Stromal cell of bone marrow (primary cell): ENCODE measurements at regions not wholly inside any gene's neighbourhood (a gene's known extent, or its start where the extent isn't known, plus 50 kb on each side); places are given as distances from the start of the nearest gene placed in this dataset.

Experiments used
- DNase-seq: peaks from one replicate; pipeline ENCODE4 v3.0.0-alpha.2; 2012; ENCODE audit warnings: low read depth

DNA sequence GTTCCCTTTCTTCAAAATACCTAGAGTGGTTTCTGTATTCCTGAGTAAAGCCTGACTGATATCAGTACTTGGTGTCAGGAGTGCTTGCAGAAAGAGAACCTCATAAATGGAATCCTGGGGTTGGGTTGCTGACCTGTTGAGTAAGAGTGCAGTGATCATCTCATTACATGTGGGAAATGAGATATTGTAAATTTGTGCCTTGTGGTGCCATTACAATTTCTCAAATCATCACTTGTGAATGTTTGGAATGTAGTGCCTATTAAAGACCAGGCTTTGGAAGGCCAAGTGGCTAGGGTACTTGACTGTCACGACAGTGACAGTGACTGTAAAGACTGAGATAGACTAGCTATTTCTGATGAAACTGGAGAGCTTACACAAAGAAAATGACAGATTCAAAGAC lies 176.7 kb upstream of the CTTNBP2NL start:
- DNase-seq: no peak

DNA sequence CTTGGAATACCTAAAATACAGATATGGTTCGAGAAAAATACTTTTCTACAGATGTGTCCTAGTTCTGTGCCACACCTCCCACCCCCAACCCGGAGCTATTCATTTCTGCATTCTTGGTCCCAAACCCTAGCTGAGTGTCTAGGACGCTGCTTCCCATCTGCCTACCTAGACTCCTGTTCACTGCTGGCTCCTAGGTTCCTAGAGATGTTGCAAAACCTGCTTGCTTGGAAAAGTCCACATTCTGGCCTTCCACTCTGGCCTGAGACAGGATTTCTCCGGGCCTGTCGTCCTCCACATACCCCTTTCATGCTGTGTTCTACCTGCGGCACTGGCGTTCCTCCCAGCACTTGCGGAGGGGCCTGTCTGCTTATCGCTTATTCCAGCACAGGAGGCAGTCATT lies 165.8 kb upstream of the CTTNBP2NL start:
- DNase-seq: no peak

DNA sequence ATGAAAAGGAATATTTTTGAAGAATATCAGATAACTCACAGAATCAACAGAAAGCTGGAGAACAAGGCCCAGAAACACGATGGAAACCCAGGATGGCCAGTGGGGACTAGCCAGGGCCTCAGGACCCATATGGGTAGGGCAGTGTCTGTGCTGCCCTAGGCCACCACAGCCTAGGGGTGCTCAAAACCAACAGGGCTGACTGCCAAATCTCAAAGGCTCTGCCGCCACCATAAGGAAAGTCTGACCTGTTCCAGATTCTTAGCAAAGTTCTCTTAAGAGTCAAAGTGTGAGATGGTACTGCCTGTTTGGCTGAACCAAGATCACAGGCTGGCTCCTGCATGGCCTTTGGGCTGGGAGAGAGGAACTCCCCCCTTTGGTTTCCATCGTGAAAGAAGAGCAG lies 164.7 kb upstream of the CTTNBP2NL start:
- no peak for DNase-seq

DNA sequence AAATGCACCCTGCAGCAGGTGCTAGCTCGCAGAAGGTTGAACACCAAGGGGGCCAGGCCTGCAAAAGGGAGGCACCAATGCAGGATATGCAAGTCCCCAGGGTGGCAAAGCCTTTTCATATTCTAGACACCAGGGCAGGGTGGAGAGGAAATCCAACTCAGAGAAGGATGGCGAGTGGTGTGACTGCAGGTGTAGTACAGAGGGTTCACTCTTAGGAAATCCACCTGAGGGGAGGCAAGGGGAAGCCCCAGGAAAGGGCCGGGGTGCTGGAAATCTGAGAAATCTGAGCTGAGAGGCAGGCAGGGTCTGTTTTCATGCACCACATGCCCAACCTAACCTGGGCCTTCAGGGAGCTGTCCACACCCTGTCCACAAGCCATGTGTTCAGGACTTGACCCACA lies 163.2 kb upstream of the CTTNBP2NL start:
- DNase-seq: no peak

DNA sequence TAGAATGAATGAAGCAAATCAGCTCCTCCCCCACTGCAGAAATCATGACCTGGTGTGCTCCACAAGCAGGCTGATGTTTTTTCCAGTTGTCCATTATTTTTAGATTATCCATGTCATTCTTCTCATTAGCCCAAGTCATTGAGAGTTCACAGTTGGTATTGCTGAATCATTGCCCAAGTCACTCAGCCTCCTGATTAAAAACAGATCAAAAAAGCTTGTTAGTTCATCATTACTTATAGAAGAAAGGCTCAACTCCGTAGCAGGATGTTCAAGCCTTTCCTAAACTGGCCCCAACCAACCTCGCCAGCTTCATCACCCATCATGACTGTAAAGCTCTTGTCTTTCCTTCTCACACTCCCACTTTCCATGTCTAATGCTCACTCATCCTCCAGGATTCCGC lies 161.3 kb upstream of the CTTNBP2NL start:
- DNase-seq: no peak

DNA sequence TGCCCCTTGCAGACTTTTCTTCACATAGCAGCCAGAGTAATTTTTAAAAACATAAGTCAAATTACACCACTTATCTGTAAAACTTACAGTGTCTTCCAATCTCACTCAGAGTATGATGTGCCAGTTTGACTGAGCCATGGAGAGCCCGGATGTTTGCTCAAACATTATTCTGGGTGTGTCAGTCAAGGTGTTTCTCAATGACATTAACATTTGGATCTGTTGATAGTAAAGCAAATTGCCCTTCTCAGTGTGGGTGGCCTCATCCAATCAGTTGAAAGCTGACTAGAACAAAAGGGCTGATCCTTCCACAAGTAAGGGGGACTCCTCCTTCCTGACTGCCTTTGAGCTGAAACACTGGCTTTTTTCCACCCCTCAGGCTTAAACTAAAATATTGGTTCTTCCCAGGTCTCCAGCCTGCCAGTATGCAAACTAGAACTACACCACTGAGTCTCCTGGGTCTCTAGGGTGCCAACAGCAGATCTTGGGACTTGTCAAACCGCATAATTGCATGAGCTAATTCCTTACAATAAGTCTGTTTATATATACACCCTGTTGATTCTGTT lies 157.9 kb upstream of the CTTNBP2NL start:
- DNase-seq: no peak

DNA sequence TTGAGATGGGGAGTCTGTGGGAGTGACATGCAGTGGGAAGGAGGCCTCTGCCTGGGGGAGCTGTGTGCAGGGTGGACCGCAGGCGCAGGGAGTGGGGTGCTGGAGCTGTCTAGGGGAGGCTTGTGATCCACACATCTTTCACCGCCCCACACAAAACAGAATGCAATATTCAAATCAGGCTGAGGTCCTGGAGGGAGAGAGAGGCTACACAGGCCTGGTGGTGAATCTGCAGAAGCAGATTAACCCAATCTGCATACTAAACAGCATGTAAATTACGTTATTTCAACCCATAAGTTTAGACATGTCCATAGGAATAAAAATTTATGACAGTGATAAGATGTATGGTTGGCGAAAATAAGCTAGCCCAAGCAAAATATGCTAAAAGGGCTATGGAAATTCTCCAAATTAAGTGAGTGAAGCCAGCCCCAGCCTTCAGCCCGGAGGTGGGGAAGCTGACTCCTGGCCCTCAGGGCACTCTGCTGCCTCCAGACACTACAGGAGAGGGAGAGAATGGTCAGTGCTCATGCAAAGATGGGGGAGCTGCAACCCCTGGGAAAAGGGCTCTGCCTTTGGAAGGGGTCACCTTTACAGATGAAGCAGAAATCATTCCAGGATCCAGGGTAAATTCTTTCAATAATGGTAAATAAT lies 156.2 kb upstream of the CTTNBP2NL start:
- no peak for DNase-seq

DNA sequence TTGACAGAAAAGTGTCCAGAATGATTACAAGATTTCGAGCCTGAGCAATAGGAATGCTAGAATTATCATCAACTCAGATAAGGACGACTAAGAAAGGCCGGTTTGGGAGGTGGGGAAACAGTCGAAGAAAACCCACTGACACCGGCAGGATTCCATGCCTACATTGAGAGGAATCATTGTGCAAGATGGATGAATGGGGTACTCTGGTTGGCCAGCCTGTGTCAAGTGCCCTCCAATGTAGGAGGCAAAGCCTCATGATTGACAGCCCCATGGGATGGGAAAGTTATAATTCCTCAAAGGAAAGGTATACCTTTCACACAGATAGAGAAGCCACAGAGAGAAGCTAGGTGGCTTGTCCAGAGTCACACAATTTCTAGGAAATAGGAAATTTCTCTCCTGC lies 153.5 kb upstream of the CTTNBP2NL start:
- no peak for DNase-seq

DNA sequence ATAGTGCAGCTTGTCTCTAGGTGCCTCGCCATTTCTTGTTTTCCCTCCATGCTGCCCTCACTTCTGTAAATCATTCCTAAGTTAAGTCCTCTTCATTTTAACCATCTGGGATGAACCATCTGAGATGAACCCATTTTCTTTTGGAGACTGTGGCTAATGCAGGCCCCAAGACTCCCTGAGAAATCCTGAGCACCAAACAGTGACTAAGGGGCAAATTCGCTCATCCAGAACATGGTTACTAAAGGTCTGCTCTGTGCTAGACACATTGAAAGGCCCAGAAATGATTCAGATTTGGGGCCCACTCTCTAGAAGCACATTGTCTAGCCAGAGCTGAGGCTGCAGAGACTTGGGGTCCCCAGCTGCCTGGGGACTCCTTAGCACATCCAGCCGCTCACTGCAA lies 151.9 kb upstream of the CTTNBP2NL start:
- no peak for DNase-seq

DNA sequence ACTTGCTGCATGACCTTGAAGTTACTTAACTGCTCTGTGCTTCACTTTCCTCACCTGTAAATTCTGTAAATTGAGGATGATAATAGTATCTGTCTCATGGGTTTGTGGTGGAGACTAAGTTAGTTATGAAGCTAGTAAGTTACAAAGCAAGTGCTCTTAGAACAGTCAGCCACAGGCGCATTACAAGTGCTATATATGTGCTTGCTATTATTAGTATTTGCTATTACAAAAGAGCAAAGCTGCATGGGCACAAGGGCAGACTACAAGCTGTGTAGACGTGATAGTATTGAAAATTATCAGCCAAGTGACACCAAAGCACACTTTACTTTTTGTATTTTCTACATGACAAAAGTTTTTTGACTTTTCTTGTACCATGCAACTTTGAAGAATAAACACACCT lies 150.9 kb upstream of the CTTNBP2NL start:
- no peak for DNase-seq

DNA sequence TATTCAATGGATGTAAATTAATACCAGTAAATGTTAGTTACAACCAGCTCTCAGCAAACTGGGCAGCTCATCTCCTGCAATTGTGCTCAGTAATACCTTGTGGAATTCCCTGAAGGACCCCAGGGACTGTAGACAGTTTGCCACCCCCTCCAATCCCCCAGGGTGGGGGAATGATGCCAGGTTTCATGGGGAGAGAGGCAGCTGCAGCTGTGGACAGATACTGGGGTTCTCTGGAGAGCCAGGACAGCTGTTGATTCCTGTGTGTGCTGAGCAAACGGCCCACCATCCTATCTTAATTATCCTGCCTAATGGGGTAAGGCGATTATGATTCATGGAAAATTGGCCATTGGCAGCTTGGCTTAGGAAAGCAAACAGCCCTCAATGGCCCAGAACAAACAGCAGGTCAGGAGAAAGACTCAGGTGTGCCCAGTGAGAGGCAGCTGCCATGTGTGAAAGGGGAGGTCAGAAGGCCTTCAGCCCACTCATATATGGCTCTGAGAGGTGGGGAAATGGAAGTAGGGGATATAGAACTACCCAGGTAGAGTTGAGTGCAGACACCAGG lies 148.9 kb upstream of the CTTNBP2NL start:
- DNase-seq: no peak

DNA sequence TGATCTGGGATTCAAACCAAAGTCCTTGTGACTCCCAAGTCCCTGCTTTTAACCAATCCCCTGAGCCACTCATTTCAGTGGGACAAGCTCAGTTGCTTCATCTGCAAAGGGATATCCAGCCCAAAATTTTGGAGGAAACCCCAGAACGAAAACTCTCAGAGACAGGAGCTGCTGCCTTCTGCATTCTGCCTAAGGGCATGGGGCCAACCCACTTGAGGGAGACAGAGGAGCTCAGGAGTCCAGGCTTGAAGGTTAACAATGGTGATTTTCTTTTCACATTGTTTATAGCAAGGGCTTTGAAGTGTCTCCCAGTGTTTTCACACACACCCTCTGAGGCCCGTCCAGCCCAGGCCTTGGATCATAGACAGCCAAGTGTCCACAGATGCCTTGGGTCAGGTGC lies 148.1 kb upstream of the CTTNBP2NL start:
- DNase-seq: no peak

DNA sequence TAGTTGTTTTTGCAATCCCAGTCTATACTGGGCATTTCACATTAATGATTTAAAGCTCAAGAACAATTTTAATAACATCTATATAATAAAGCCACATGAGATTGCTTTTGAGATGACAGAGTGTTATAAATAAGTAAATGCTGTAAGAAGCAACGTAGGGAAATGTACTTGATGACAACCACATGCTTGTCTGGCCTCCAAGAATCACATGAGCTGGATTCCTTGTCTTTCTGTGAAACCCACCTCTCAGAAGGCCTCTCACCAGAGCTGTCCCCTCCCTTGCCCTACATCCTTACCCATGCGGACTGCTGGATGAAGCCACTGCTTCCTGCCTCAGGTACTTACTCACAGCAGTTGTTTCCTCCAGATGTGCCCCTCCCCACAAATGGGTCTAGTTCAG lies 145.1 kb upstream of the CTTNBP2NL start:
- DNase-seq: no peak

DNA sequence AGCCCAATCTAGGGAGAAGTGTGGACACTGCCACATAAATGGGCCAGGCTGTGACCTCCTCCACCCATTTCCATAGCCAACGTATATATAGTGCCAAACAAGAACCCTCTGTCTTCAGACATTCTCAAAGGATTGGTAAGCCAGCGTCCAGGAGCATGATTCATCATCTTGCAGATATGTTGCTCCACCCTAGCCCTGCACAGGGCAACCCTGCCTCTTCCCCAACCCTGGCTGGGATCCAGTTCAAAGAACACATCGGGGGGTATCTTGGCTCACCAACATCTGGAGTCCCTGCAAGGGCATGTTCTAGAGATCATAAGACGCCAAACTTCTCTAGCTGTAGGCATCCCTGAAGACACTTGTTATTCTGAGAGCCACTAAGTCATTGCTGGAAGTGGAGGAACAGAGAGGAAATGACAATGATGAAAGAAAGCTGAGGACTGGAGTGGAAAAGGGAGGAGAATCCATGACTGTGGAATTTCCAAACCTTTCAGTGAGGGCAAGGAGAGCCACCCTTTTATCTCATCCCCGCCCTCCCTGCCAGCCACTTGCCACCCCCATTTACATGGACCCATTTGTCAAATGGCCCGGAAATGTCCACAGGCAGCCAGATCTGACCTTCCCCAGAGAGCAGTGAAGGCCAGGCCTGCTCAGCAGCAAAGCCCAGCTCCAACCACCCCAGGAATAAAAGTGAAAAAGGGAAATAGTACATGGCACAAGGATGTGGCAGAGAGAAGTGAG lies 144.1 kb upstream of the CTTNBP2NL start:
- peak; percentile 23 for DNase-seq

DNA sequence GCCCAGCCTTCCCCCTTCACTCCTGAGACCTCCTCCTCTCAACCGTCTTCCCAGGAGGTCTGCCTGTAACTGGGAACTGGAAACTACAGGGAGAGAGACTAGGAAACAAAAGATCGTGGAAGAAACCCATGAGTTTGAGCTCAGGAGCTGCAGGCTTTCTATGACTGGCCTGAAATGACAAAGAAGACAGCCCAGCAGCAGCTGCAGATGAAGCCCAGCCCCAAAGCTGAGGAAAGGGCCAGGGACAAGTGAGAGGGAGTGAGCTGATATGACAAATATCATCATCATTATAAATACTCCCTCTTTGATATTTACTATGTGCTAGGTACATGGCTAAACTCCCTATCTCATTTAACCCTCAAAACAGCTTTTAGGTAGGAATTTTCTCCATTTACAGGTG lies 142.6 kb upstream of the CTTNBP2NL start:
- no peak for DNase-seq

DNA sequence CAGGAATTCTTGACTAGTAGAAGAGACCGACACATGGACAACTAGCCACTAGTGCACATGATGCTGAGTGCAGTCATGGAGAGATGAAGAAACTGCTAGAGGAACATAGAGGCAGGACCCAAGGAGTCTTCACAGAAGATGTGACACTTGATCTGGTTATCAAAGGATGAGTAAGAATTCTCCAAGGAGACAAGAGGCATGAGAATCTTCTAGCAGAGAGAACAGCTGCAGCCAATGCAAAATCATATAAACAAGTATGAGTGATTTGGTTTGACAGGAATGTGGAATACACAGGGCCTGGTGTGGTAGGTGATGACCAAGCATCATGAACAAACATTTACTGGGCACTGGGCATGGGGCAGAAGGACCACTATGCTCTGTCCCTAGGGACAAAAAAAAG lies 140.9 kb upstream of the CTTNBP2NL start:
- peak; percentile 24 for DNase-seq

DNA sequence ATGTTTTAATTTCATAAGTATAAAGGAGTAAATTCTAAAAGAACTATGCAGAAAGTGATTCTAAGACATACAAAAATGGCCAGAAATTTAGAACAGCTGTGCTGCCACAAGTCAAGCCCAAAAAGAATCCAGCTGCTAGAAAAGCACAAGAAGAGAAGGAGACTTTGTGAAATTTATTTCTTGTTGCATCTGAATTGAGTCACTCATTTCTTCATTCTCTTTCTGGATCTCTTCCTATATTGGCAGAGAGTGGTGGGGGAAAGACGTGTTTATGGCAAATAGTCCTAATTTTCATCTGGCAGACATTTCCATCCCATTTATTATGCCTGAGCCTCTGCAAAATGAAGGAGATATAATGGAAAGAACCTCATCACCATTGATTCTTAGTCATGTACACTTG lies 139.6 kb upstream of the CTTNBP2NL start:
- no peak for DNase-seq

DNA sequence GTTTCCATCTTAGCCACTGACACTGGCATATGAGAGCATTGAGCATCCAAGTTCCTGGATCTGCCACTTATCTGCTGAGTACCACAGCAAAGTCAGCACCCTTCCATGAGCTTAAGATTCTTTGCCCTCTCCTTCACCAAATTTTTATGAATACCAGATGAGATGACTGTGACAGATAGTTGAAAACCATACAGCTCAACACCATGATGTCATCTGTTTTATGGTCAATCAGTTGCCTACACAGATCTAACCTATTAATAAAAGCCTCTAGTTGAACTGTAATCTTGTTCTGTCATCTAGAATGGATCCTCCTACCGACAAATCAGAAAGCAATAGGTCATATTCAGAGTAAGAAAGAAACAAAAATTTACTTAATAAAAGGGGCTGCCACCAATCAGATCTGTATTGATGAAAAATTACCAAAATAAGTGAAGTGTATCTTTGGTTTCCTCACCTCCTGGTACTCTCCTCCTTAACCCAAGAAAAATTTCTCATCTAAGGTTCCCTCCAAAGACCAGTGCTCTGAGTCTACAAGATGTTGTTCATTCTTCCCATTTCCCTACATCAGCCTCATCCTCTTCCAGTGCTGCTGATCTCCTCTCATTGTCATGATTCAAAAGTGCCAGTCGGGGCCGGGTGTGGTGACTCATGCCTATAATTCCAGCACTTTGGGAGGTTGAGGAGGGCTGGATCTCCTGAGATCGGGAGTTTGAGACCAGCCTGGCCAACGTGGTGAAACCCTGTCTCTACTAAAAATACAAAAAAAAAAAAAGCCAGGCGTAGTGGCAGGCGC lies 138.8 kb upstream of the CTTNBP2NL start:
- DNase-seq: no peak

DNA sequence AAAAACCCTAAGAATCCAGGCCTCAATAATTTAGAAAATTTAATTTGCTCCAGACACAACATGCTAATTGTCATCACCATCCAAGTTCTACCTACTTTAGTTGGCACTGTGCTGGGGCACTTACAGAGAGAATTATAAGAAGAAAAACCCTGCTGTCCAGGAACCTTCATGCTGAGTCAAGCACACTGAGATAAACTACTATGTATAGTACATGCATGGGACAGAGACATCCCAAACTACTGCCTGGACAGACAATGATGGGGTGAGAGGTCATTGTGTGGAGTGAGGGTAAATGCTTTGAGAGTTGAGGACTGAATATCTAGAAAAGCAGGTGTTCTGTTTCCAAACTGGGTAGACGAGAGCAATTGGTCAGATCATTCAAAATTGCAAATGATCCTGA lies 135.3 kb upstream of the CTTNBP2NL start:
- no peak for DNase-seq

DNA sequence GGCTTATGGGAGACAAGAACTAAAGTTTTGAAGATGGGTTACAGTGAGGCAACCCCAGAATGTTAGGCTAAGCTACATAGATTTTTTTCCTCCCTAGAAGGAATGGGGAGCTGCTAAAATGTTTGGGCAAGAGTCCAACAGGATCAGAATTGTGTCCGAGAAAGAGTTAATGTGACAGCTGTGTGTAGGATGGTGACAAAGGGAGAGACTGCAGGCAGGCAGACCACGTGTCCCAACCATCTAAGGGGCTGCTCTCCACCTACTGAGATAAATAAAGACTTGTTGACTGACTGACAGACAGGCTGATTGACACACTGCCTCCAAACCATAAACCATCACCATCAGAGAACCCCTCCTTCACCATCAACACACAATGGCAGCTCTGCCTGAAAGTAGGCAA lies 133.7 kb upstream of the CTTNBP2NL start:
- DNase-seq: no peak

DNA sequence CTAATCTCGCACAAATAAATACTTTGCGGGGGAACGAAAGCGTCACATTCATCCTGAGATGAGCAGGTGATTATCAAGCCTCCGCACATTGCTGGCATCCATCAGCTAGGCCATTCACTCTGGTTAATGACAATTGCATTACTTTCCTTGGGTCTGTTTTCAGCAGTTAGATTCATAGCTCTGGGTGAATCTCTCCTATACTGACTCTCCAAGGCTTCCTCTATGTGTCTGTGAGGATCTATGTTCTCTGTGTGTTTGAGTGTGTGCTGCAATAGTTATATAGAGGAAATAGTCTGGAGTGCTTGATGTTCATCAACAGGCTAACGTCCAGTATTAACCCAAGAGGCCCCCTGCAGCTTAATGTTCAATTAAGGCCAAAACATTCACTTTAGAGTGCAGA lies 133.0 kb upstream of the CTTNBP2NL start:
- no peak for DNase-seq

DNA sequence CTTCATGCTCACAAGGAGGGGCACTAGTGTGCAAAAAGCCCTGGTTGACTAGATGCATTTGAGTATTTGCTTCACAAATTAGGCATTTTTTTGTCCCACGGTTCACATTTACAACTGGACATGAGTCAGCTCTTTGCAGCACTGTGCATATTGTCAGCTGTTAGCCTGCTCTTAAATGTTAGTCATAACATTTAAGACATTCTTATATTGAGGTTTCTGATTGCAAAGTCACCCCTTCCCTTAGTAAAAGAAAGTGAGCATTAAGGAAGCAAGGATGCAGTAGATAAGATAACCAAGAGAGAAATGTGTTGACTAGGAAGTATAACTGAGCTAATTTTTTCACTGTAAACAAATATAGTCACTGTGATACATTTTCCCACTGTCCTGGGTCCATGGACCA lies 132.6 kb upstream of the CTTNBP2NL start:
- DNase-seq: peak; percentile 63

DNA sequence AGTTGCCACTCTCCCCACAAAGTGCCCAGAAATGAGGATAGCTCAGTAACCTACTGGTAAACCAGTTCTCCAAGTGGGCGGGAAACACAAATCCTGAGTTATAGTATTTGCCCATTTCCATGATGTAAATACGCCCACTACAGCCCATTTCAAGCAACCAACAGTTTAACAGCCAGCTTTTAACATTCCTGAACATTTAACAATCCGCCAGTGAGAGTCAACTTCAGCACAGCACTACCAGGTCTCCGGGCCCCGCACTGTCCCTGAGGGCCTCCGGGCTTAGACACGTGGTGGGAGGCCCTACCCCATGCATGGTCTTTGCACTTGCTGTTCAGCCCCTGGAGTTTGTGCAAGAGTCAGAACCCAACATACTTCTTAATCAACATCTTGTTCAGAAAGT lies 132.0 kb upstream of the CTTNBP2NL start:
- no peak for DNase-seq
